D721Med (cell line): ENCODE measurements at regions not wholly inside any gene's neighbourhood (a gene's known extent, or its start where the extent isn't known, plus 50 kb on each side); places are given as distances from the start of the nearest gene placed in this dataset.

Experiments
- DNase-seq: peaks from one replicate; pipeline ENCODE4 v3.0.0; 2011; ENCODE audit warnings: low spot score; ENCODE audit not compliant: insufficient read length
- FAIRE-seq: peaks from 2 replicates; lab custom pipeline; 2011; peaks lifted over from hg19 to GRCh38; lab: Jason Lieb, UNC
- TF ChIP-seq, protein P1 (sequence below): IDR thresholded peaks from 2 replicates; pipeline ENCODE4 v1.5.1; 2012; ENCODE audit warnings: mild to moderate bottlenecking, control low read depth; ENCODE audit not compliant: insufficient read depth; ENCODE audit errors: missing control alignments

DNA sequence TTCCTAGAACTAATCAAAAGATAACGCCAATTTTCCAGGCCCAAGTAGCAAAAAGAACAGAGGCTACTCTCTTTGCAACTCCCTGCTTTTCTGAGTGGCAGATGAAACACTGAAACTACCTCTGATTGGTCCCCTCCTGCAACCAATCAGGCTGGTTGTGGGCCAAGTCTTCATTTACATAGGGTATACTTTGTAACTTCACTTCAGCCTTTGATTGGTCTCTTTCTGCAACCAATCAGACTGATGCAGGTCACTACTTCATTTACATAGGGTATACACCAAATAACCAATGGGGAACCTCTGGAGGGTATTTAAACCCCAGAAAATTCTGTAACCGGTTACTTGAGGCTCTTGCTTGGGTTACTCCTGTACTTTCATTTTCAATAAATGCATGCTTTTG lies 289.6 kb downstream of the MED10 start:
- TF ChIP-seq, protein P1, sequence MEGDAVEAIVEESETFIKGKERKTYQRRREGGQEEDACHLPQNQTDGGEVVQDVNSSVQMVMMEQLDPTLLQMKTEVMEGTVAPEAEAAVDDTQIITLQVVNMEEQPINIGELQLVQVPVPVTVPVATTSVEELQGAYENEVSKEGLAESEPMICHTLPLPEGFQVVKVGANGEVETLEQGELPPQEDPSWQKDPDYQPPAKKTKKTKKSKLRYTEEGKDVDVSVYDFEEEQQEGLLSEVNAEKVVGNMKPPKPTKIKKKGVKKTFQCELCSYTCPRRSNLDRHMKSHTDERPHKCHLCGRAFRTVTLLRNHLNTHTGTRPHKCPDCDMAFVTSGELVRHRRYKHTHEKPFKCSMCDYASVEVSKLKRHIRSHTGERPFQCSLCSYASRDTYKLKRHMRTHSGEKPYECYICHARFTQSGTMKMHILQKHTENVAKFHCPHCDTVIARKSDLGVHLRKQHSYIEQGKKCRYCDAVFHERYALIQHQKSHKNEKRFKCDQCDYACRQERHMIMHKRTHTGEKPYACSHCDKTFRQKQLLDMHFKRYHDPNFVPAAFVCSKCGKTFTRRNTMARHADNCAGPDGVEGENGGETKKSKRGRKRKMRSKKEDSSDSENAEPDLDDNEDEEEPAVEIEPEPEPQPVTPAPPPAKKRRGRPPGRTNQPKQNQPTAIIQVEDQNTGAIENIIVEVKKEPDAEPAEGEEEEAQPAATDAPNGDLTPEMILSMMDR: no peak
- DNase-seq: no peak
- no peak for FAIRE-seq

DNA sequence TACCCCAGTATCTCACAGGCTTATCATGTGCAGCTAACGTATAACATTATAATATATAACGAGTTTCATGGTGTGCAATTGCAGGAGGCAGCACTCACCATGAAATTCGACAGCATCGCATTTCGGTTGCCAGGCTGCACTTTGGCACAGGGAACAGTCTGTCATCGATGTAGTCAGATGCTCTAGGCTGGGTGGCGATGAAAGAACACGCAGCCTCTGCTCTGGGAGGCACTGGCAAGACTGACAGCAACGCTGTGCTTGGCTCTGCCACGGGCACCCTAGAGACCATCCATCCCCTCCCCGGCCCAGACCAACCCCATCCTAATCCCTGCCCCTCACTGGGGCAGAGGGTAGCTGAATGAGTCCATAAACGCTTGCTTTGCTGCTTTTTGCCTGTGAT lies 290.8 kb downstream of the MED10 start:
- TF ChIP-seq, protein P1: no peak
- FAIRE-seq (no peak), DNase-seq (no peak)

DNA sequence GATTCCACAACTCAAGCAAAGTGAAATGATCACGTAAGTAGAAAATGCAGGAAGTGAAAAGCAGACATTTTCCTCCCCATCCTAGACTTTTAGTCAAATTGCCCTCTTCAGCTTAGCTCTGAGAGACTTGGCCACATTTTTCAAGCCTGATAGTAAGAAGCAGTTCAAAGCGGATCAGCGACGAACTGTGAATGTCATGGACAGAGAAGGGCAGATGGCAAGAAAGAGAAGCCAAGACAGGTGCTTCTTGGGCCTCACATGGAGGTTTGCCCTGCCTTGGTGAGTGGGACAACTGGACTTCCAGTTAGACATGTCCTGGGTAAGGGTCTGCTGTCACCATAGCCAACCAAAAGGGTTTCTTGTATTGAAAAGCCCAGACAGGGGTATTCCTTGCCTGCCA lies 291.5 kb downstream of the MED10 start:
- TF ChIP-seq, protein P1: no peak
- no peak for FAIRE-seq
- no peak for DNase-seq

DNA sequence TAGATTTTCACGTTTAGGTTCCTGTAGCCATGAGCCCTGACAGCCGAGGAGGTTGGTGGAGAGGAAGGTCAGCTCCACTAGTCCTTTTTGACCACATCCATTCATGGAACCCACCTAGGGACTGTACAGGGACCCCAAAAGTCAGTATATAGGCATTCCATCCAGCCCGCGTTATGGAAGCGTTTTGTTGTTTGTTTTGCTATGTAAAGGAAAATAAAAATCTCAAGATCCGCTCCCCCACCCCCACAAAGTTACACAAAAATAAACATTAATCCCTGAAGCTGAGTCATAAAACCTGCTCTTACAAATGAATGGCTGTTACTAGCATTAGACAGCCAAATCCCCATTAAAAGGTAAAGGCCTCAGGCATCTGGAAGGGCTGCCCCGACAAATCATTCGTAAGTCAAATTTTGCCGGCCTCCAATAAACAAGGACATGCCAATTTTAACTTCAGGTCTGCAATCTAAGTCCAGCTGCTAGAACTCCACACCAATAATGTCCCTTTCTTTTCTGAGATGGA lies 292.9 kb downstream of the MED10 start:
- TF ChIP-seq, protein P1: no peak
- DNase-seq: no peak
- no peak for FAIRE-seq

DNA sequence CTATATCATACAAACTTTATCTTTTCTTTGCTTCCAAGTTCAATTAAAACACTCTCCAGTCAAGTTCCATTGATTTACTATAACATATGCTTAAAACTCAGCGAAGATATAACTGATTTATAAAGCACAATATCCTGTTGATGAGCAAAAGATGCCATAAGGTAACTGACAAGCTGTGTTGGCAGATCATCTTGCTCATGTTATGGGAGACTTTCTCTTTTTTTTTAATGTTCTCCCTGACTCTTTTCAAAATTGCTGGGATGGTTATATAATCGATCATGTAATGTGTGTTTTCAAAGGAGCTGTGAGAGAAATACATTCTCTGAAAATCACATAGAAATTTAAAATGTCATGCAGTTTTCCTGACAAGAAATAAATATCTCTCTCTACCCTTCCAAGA lies 293.5 kb downstream of the MED10 start:
- DNase-seq (no peak), FAIRE-seq (no peak)
- TF ChIP-seq, protein P1: no peak

DNA sequence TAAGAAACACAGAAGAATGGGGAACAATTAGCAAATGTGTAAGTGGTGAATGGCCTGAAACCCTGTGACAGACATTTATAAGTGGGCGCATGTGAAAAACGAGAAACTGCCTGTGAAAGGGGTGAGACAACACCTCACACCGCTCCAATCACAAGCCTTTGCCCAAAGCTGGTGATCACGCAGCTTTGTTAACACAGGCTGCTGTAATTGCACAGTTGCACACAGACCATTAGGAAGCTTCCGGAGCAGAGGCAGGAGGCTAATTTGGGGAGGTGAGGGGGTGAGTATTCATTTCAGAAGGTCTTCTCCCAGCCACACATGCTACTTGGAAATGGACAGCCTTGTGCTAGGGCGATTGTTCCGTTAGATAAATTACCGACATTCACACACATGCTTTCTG lies 294.0 kb downstream of the MED10 start:
- TF ChIP-seq, protein P1: no peak
- FAIRE-seq (no peak), DNase-seq (no peak)

DNA sequence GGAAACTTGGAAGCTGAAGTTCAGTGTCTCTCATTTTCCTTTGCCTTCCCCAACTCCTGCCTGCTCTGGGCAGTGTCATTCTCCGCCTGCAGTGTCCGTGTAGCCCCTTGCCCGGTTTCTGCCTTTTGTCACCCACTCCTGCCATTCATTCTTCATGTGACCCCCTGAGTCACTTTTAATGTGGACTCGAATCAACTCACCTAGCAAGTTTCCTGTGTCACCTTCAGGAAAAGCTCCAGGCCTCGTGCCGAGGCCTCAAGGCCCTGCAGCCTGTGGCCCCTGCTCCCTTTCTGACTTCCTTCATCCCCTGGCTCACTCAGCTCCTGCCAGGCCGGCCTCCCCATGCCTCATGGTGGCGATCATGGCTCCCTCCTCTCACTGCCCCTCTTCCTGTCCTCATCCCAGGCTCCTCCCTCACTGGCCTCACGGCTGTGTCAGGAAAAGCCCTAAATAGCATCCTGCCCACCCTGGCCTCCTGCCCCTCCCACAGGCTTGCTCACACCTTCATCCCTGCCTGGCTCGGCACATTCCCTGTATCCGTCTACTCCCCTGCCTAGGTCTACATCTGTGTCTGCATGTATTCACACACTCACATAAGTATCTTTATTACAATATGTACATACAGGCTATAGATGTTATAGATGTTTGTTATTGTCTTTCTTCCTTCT lies 294.9 kb downstream of the MED10 start:
- FAIRE-seq: no peak

More for the DNA sequence above, 294.9 kb downstream of the MED10 start:
- TF ChIP-seq, protein P1: no peak
- DNase-seq: no peak
